Duodenal mucosa (tissue), 2 donors: ENCODE measurements at regions not wholly inside any gene's neighbourhood (a gene's known extent, or its start where the extent isn't known, plus 50 kb on each side); places are given as distances from the start of the nearest gene placed in this dataset.

ENCODE experiments used
- H3K27ac ChIP-seq: one replicate; pipeline ENCODE4 v1.7.0; 2013; ENCODE audit warnings: low read depth, low read length
- H3K27me3 ChIP-seq, 2 donors: one replicate each; pipeline ENCODE4 v1.7.0; 2013; ENCODE audit warnings: low read length in 2 of 2, control low read depth in 1 of 2; ENCODE audit not compliant: insufficient read depth in 2 of 2, control insufficient read depth in 1 of 2
- H3K36me3 ChIP-seq, 2 donors: one replicate each; pipeline ENCODE4 v1.7.0; 2013; ENCODE audit warnings: low read length in 2 of 2, control low read depth in 1 of 2; ENCODE audit not compliant: insufficient read depth in 2 of 2, control insufficient read depth in 1 of 2
- H3K4me1 ChIP-seq, 2 donors: one replicate each; pipeline ENCODE4 v1.7.0; 2013; ENCODE audit warnings: low read length in 2 of 2, control low read depth in 1 of 2; ENCODE audit not compliant: insufficient read depth in 2 of 2, control insufficient read depth in 1 of 2
- H3K4me3 ChIP-seq, 2 donors: one replicate each; pipeline ENCODE4 v1.7.0; 2013; ENCODE audit warnings: low read length in 2 of 2, low read depth in 1 of 2
- H3K9ac ChIP-seq, 2 donors: one replicate each; pipeline ENCODE4 v1.7.0; 2013; ENCODE audit warnings: low read length in 2 of 2, low read depth in 1 of 2
- H3K9me3 ChIP-seq, 2 donors: one replicate each; pipeline ENCODE4 v1.7.0; 2013; ENCODE audit warnings: low read length in 2 of 2, control low read depth in 1 of 2; ENCODE audit not compliant: control insufficient read depth in 1 of 2

GRCh38 chr20:60317401-60317800 lies 359.2 kb downstream of the CDH26 start:
- no peak overlapping the region for H3K27ac ChIP-seq
- no peaks in the 10 kb centered on the region for H3K36me3 ChIP-seq

GRCh38 chr20:60321601-60322000 lies 363.4 kb downstream of the CDH26 start:
- H3K9me3 ChIP-seq: no peaks in the 10 kb centered on the region
- H3K4me1 ChIP-seq: no peaks in the 10 kb centered on the region
- H3K27me3 ChIP-seq: no peaks in the 10 kb centered on the region
- H3K9ac ChIP-seq: no peak overlapping the region
- H3K27ac ChIP-seq: no peak overlapping the region
- H3K4me3 ChIP-seq: no peak overlapping the region
- H3K36me3 ChIP-seq: no peaks in the 10 kb centered on the region

More at GRCh38 chr20:60317401-60317800, 359.2 kb downstream of the CDH26 start:
- H3K4me3 ChIP-seq: no peak overlapping the region
- no peaks in the 10 kb centered on the region for H3K4me1 ChIP-seq
- H3K9me3 ChIP-seq: no peaks in the 10 kb centered on the region
- no peak overlapping the region for H3K9ac ChIP-seq
- no peaks in the 10 kb centered on the region for H3K27me3 ChIP-seq

GRCh38 chr20:60326821-60327220 lies 368.6 kb downstream of the CDH26 start:
- Histone ChIP-seq H3K9ac (no peak overlapping the region), H3K36me3 (no peaks in the 10 kb centered on the region)

GRCh38 chr20:60327971-60328660 lies 369.9 kb downstream of the CDH26 start:
- H3K4me1 ChIP-seq: no peaks in the 10 kb centered on the region
- H3K9me3 ChIP-seq: no peaks in the 10 kb centered on the region
- H3K27ac ChIP-seq: no peak overlapping the region
- H3K36me3 ChIP-seq: no peaks in the 10 kb centered on the region
- no peak overlapping the region for H3K9ac ChIP-seq
- H3K27me3 ChIP-seq: no peaks in the 10 kb centered on the region
- no peak overlapping the region for H3K4me3 ChIP-seq

More at GRCh38 chr20:60326821-60327220, 368.6 kb downstream of the CDH26 start:
- Histone ChIP-seq H3K4me3 (no peak overlapping the region), H3K4me1 (no peaks in the 10 kb centered on the region), H3K27me3 (no peaks in the 10 kb centered on the region), H3K9me3 (no peaks in the 10 kb centered on the region), H3K27ac (no peak overlapping the region)

- H3K9me3 ChIP-seq: no peaks in the 10 kb centered on the region
- no peak overlapping the region for H3K4me3 ChIP-seq
- no peak overlapping the region for H3K27ac ChIP-seq
- no peaks in the 10 kb centered on the region for H3K27me3 ChIP-seq
- H3K36me3 ChIP-seq: no peaks in the 10 kb centered on the region
- H3K4me1 ChIP-seq: no peaks in the 10 kb centered on the region
- no peak overlapping the region for H3K9ac ChIP-seq
These were observed 372.2 kb downstream of the CDH26 start for GRCh38 chr20:60330461-60330860.

- H3K27me3 ChIP-seq: no peaks in the 10 kb centered on the region
- H3K4me3 ChIP-seq: no peak overlapping the region
- no peak overlapping the region for H3K9ac ChIP-seq
- no peaks in the 10 kb centered on the region for H3K36me3 ChIP-seq
- no peaks in the 10 kb centered on the region for H3K4me1 ChIP-seq
- no peak overlapping the region for H3K27ac ChIP-seq
- no peaks in the 10 kb centered on the region for H3K9me3 ChIP-seq
These were observed 373.6 kb downstream of the CDH26 start for GRCh38 chr20:60331688-60332300.

GRCh38 chr20:60332523-60332922 lies 374.3 kb downstream of the CDH26 start:
- no peak overlapping the region for H3K27ac ChIP-seq
- no peak overlapping the region for H3K9ac ChIP-seq
- H3K36me3 ChIP-seq: no peaks in the 10 kb centered on the region
- H3K4me3 ChIP-seq: no peak overlapping the region
- H3K9me3 ChIP-seq: no peaks in the 10 kb centered on the region
- no peaks in the 10 kb centered on the region for H3K27me3 ChIP-seq
- no peaks in the 10 kb centered on the region for H3K4me1 ChIP-seq

GRCh38 chr20:60334911-60335310 lies 376.7 kb downstream of the CDH26 start:
- Histone ChIP-seq H3K27ac (no peak overlapping the region), H3K4me3 (no peak overlapping the region), H3K36me3 (no peaks in the 10 kb centered on the region), H3K9ac (no peak overlapping the region), H3K9me3 (no peaks in the 10 kb centered on the region), H3K27me3 (peaks cover 0 to under 1% of the 10 kb centered on the region in 2 donors), H3K4me1 (no peaks in the 10 kb centered on the region)

- H3K9me3 ChIP-seq: no peaks in the 10 kb centered on the region
- no peak overlapping the region for H3K27ac ChIP-seq
- no peak overlapping the region for H3K9ac ChIP-seq
- peaks cover 0 to 7% of the 10 kb centered on the region in 2 donors for H3K4me1 ChIP-seq
- no peaks in the 10 kb centered on the region for H3K36me3 ChIP-seq
- peaks cover 0 to 3% of the 10 kb centered on the region in 2 donors for H3K27me3 ChIP-seq
- H3K4me3 ChIP-seq: no peak overlapping the region
These were observed 380.3 kb downstream of the CDH26 start for GRCh38 chr20:60338556-60338955.

- Histone ChIP-seq H3K27ac (no peak overlapping the region), H3K9ac (no peak overlapping the region), H3K36me3 (no peaks in the 10 kb centered on the region)
These were observed 381.5 kb downstream of the CDH26 start for GRCh38 chr20:60339738-60340137.

More at GRCh38 chr20:60339738-60340137, 381.5 kb downstream of the CDH26 start:
- no peak overlapping the region for H3K4me3 ChIP-seq
- H3K9me3 ChIP-seq: no peaks in the 10 kb centered on the region
- peaks cover 0 to 7% of the 10 kb centered on the region in 2 donors for H3K4me1 ChIP-seq
- H3K27me3 ChIP-seq: peaks cover 0 to 3% of the 10 kb centered on the region in 2 donors
